IPS-18a (cell line): ENCODE measurements at regions not wholly inside any gene's neighbourhood (a gene's known extent, or its start where the extent isn't known, plus 50 kb on each side); places are given as distances from the start of the nearest gene placed in this dataset.

ENCODE experiments used
- H3K27ac ChIP-seq: one replicate; pipeline ENCODE4 v1.5.1; 2013; ENCODE audit warnings: low read length
- H3K27me3 ChIP-seq: one replicate; pipeline ENCODE4 v1.6.1; 2013; ENCODE audit warnings: mild to moderate bottlenecking, low read length; ENCODE audit not compliant: control insufficient read depth, insufficient read depth
- H3K36me3 ChIP-seq: one replicate; pipeline ENCODE4 v1.6.1; 2013; ENCODE audit warnings: low read depth, low read length; ENCODE audit not compliant: control insufficient read depth
- H3K4me1 ChIP-seq: one replicate; pipeline ENCODE4 v1.6.1; 2013; ENCODE audit warnings: low read depth, low read length; ENCODE audit not compliant: control insufficient read depth
- H3K4me3 ChIP-seq: one replicate; pipeline ENCODE4 v1.5.1; 2013; ENCODE audit warnings: low read length
- H3K9ac ChIP-seq: one replicate; pipeline ENCODE4 v1.6.1; 2013; ENCODE audit warnings: mild to moderate bottlenecking, low read length, moderate library complexity
- H3K9me3 ChIP-seq: one replicate; pipeline ENCODE4 v1.6.1; 2013; ENCODE audit warnings: low read depth, low read length; ENCODE audit not compliant: control insufficient read depth

GRCh38 chr16:51638339-51639135 lies 487.5 kb upstream of the SALL1 start:
- no peaks in the 10 kb centered on the region for H3K9me3 ChIP-seq
- H3K27me3 ChIP-seq: peaks cover 18% of the 10 kb centered on the region
- H3K9ac ChIP-seq: no peak overlapping the region
- H3K4me1 ChIP-seq: peaks cover 24% of the 10 kb centered on the region
- no peak overlapping the region for H3K4me3 ChIP-seq
- H3K36me3 ChIP-seq: no peaks in the 10 kb centered on the region
- no peak overlapping the region for H3K27ac ChIP-seq

- Histone ChIP-seq H3K4me1 (peaks cover 24% of the 10 kb centered on the region), H3K9ac (peak overlapping the region; percentile 46), H3K9me3 (no peaks in the 10 kb centered on the region), H3K27ac (peak overlapping the region; percentile 70), H3K4me3 (peak overlapping the region; percentile 47), H3K27me3 (peaks cover 19% of the 10 kb centered on the region), H3K36me3 (no peaks in the 10 kb centered on the region)
These were observed 486.7 kb upstream of the SALL1 start for GRCh38 chr16:51637770-51638094.

GRCh38 chr16:51636920-51637769 lies 486.1 kb upstream of the SALL1 start:
- H3K4me1 ChIP-seq: peaks cover 24% of the 10 kb centered on the region
- H3K4me3 ChIP-seq: peak overlapping the region; percentile 47
- H3K9ac ChIP-seq: peak overlapping the region; percentile 46
- peak overlapping the region; percentile 70 for H3K27ac ChIP-seq
- H3K27me3 ChIP-seq: peaks cover 25% of the 10 kb centered on the region
- no peaks in the 10 kb centered on the region for H3K9me3 ChIP-seq
- no peaks in the 10 kb centered on the region for H3K36me3 ChIP-seq

- no peak overlapping the region for H3K27ac ChIP-seq
- H3K4me3 ChIP-seq: no peak overlapping the region
- H3K4me1 ChIP-seq: peaks cover 24% of the 10 kb centered on the region
- no peak overlapping the region for H3K9ac ChIP-seq
- H3K36me3 ChIP-seq: no peaks in the 10 kb centered on the region
- H3K9me3 ChIP-seq: no peaks in the 10 kb centered on the region
- H3K27me3 ChIP-seq: peaks cover 44% of the 10 kb centered on the region
These were observed 484.1 kb upstream of the SALL1 start for GRCh38 chr16:51635181-51635580.

- Histone ChIP-seq H3K4me3 (no peak overlapping the region), H3K9me3 (no peaks in the 10 kb centered on the region), H3K27ac (no peak overlapping the region), H3K27me3 (peaks cover 60% of the 10 kb centered on the region), H3K36me3 (no peaks in the 10 kb centered on the region), H3K9ac (no peak overlapping the region), H3K4me1 (peaks cover 7% of the 10 kb centered on the region)
These were observed 479.0 kb upstream of the SALL1 start for GRCh38 chr16:51630076-51630475.

- no peaks in the 10 kb centered on the region for H3K36me3 ChIP-seq
- peaks cover 60% of the 10 kb centered on the region for H3K27me3 ChIP-seq
- H3K9ac ChIP-seq: no peak overlapping the region
- no peaks in the 10 kb centered on the region for H3K9me3 ChIP-seq
- no peak overlapping the region for H3K27ac ChIP-seq
- H3K4me1 ChIP-seq: peaks cover 12% of the 10 kb centered on the region
- no peak overlapping the region for H3K4me3 ChIP-seq
These were observed 478.5 kb upstream of the SALL1 start for GRCh38 chr16:51629576-51629975.

GRCh38 chr16:51624080-51624775 lies 473.2 kb upstream of the SALL1 start:
- H3K27ac ChIP-seq: no peak overlapping the region
- peaks cover 24% of the 10 kb centered on the region for H3K27me3 ChIP-seq
- no peak overlapping the region for H3K4me3 ChIP-seq
- peaks cover 12% of the 10 kb centered on the region for H3K4me1 ChIP-seq
- H3K9ac ChIP-seq: no peak overlapping the region
- H3K9me3 ChIP-seq: no peaks in the 10 kb centered on the region
- no peaks in the 10 kb centered on the region for H3K36me3 ChIP-seq

- Histone ChIP-seq H3K4me3 (no peak overlapping the region), H3K36me3 (no peaks in the 10 kb centered on the region), H3K9me3 (no peaks in the 10 kb centered on the region), H3K4me1 (peaks cover 12% of the 10 kb centered on the region), H3K9ac (no peak overlapping the region), H3K27ac (no peak overlapping the region), H3K27me3 (peaks cover 2% of the 10 kb centered on the region)
These were observed 470.5 kb upstream of the SALL1 start for GRCh38 chr16:51621610-51622009.

GRCh38 chr16:51615141-51615540 lies 464.1 kb upstream of the SALL1 start:
- Histone ChIP-seq H3K27ac (peak overlapping the region; percentile 49), H3K4me1 (peaks cover 22% of the 10 kb centered on the region), H3K36me3 (no peaks in the 10 kb centered on the region), H3K27me3 (no peaks in the 10 kb centered on the region), H3K9me3 (no peaks in the 10 kb centered on the region), H3K9ac (no peak overlapping the region), H3K4me3 (no peak overlapping the region)

GRCh38 chr16:51607201-51607651 lies 456.2 kb upstream of the SALL1 start:
- Histone ChIP-seq H3K27ac (no peak overlapping the region), H3K4me1 (no peaks in the 10 kb centered on the region), H3K9ac (no peak overlapping the region), H3K27me3 (no peaks in the 10 kb centered on the region), H3K4me3 (no peak overlapping the region), H3K9me3 (no peaks in the 10 kb centered on the region), H3K36me3 (no peaks in the 10 kb centered on the region)

- Histone ChIP-seq H3K27ac (no peak overlapping the region), H3K4me3 (no peak overlapping the region), H3K4me1 (peaks cover 15% of the 10 kb centered on the region), H3K27me3 (no peaks in the 10 kb centered on the region), H3K9me3 (no peaks in the 10 kb centered on the region), H3K36me3 (no peaks in the 10 kb centered on the region), H3K9ac (no peak overlapping the region)
These were observed 445.2 kb upstream of the SALL1 start for GRCh38 chr16:51596247-51596646.
